Lung (tissue), 11 donors: ENCODE measurements at regions not wholly inside any gene's neighbourhood (a gene's known extent, or its start where the extent isn't known, plus 50 kb on each side); places are given as distances from the start of the nearest gene placed in this dataset.

Experiments
- ATAC-seq: fragments of 200-7000 bp; cut with Tn5 transposase; one replicate; pipeline ENCODE4 v1.9.1; 2020; ENCODE audit warnings: moderate number of reproducible peaks; ENCODE audit not compliant: insufficient read depth, low FRiP score
- DNase-seq, 3 donors: peaks; one replicate each; pipeline ENCODE4 v3.0.0-alpha.2; 2013 to 2017
- H3K27ac ChIP-seq, 2 donors: one replicate each; pipeline ENCODE4 v1.5.1; 2013; ENCODE audit warnings: mild to moderate bottlenecking in 2 of 2, moderate library complexity in 2 of 2, control low read depth in 1 of 2, inconsistent platforms in 1 of 2, low read depth in 1 of 2, low read length in 1 of 2
- H3K27me3 ChIP-seq, 3 donors: one replicate each; pipeline ENCODE4 v1.5.1; 2013; ENCODE audit warnings: low read length in 2 of 3; ENCODE audit not compliant: control insufficient read depth in 3 of 3, insufficient read depth in 3 of 3
- H3K36me3 ChIP-seq, 4 donors: one replicate each; pipeline ENCODE4 v1.5.1; 2013; ENCODE audit warnings: low read length in 4 of 4, mild to moderate bottlenecking in 1 of 4, moderate library complexity in 1 of 4; ENCODE audit not compliant: control insufficient read depth in 4 of 4, insufficient read depth in 4 of 4
- H3K4me1 ChIP-seq, 5 donors: one replicate each; pipeline ENCODE4 v1.5.1; 2013; ENCODE audit warnings: low read length in 5 of 5, mild to moderate bottlenecking in 2 of 5, moderate library complexity in 1 of 5; ENCODE audit not compliant: control insufficient read depth in 5 of 5, insufficient read depth in 5 of 5
- H3K4me3 ChIP-seq: one replicate; pipeline ENCODE4 v1.5.1; 2013; ENCODE audit warnings: mild to moderate bottlenecking, control low read depth, moderate library complexity
- H3K9ac ChIP-seq, 2 donors: one replicate each; pipeline ENCODE4 v1.5.1; 2013; ENCODE audit warnings: low read length in 2 of 2, control low read depth in 1 of 2; ENCODE audit not compliant: insufficient read depth in 1 of 2
- H3K9me3 ChIP-seq, 4 donors: one replicate each; pipeline ENCODE4 v1.5.1; 2013; ENCODE audit warnings: low read length in 3 of 4, mild to moderate bottlenecking in 1 of 4, moderate library complexity in 1 of 4; ENCODE audit not compliant: control insufficient read depth in 4 of 4, insufficient read depth in 3 of 4
- WGBS, 2 donors: extraction: QIAGEN DNeasy Blood & Tissue Kit; methylation state at CpG; one replicate each; pipeline ENCODE4 v1.1.7; 2013; 5-methylcytosine and 5-hydroxymethylcytosine counted together
- TF ChIP-seq, protein P1 (sequence below): IDR thresholded peaks from 2 replicates; pipeline ENCODE4 v1.5.1; 2012; ENCODE audit warnings: mild to moderate bottlenecking; ENCODE audit errors: control extremely low read depth, extremely low read depth
- donor health status: control.
- donor health status: control.
- donor health status: Bipolar disorder and iron deficiency.
- donor health status: healthy.
- donor health status: DM: yes; HTN: yes; CAD: no.

DNA sequence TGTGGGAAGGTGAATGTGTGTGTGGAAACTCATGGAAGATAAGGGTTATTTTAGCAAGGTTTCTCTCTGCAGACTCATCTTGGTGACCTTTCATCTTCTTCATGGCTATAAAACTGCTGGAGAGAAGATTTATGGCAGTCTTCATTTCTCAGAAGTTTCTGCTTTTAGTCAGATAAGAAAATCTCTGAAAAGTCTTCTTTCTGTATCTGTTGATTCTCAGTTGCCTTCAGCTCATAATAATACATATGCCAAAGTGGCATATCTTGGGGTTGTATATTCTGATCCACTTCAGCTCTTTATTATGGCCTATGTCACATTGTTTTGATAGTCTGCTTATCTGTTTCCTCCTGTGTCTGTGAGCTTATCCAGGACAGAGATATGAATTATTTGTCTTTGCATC, 143.3 kb upstream of the TMTC4 start:
- Histone ChIP-seq H3K9me3 (peaks cover 0 to 7% (median 3%) of the 10 kb centered on the region in 4 donors), H3K27me3 (no peaks in the 10 kb centered on the region), H3K36me3 (no peaks in the 10 kb centered on the region), H3K27ac (no peak overlapping the region), H3K4me3 (no peak overlapping the region), H3K9ac (no peak overlapping the region), H3K4me1 (peaks cover 0 to 3% (median 0%) of the 10 kb centered on the region in 5 donors)
- ATAC-seq (no peak), DNase-seq (no peak)
- TF ChIP-seq, protein P1, sequence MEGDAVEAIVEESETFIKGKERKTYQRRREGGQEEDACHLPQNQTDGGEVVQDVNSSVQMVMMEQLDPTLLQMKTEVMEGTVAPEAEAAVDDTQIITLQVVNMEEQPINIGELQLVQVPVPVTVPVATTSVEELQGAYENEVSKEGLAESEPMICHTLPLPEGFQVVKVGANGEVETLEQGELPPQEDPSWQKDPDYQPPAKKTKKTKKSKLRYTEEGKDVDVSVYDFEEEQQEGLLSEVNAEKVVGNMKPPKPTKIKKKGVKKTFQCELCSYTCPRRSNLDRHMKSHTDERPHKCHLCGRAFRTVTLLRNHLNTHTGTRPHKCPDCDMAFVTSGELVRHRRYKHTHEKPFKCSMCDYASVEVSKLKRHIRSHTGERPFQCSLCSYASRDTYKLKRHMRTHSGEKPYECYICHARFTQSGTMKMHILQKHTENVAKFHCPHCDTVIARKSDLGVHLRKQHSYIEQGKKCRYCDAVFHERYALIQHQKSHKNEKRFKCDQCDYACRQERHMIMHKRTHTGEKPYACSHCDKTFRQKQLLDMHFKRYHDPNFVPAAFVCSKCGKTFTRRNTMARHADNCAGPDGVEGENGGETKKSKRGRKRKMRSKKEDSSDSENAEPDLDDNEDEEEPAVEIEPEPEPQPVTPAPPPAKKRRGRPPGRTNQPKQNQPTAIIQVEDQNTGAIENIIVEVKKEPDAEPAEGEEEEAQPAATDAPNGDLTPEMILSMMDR, result no peak

DNA sequence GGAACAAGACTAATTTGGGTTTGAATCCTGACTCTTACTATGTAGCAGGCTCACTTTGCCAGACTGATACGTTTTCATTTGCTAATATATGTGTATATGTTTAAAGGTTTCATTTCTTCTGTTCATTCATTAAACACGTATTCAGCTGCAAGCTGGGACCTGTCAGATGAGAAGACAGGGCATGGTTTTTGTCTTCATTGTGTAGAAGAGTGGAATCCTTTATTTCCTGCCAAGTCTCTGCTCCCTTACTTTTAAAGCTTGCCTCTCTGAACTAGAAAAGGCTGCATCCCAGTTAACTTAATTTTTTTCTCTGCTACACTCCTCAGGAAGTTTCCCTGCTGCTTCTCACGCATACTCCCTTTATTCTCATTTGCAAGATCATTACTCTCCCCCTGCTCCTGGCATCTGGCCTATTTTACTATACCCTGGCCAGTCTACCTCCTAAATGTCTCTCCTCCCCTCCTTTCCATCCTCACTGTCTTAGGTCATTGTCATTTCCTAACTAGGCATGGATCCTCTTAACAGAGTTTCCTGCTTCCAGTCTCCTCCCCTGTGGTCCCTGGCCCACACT, 141.0 kb upstream of the TMTC4 start:
- Histone ChIP-seq H3K27me3 (no peaks in the 10 kb centered on the region), H3K9ac (no peak overlapping the region), H3K4me1 (peaks cover 0 to 3% (median 0%) of the 10 kb centered on the region in 5 donors), H3K36me3 (no peaks in the 10 kb centered on the region), H3K9me3 (peaks cover 0 to 5% (median 1%) of the 10 kb centered on the region in 4 donors), H3K4me3 (no peak overlapping the region), H3K27ac (no peak overlapping the region)
- ATAC-seq, result no peak
- WGBS, 2 donors, result 66 to 69% methylated on average over 3 of the region's 3 CpGs
- no peak for DNase-seq
- TF ChIP-seq, protein P1, result no peak

DNA sequence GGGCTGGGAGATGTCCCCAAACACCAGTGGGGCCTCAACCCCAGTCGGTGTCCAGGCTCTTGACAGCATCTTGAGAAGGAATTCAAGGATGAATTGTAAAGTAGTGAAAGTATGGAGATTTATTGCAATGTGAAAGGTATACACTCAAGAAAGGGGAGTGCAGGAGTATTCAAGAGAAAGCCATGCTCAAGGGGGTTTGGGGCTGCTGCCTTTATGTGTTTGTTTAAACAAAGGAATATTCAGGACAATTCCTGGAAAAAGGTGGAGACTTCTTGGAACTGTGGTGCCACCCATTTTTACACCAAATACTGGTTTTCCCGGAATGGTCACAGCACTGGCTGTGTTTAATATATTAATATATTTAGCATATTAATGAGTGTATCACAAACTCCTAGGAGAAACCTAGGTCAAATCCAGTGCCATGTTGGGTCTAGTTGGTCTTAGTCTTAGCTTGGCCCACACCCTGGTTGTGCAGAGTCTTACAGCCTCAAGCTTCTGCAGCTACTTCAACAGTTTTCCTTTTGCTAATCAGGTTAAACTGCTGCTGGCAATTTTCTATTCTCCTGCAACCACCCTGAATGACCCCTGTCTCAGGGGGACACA, 138.5 kb upstream of the TMTC4 start:
- TF ChIP-seq, protein P1, result no peak
- no peak overlapping the region for H3K27ac ChIP-seq
- peaks cover 0 to 3% (median 0%) of the 10 kb centered on the region in 5 donors for H3K4me1 ChIP-seq
- 60 to 63% methylated on average over 2 of the region's 2 CpGs for WGBS, 2 donors
- no peaks in the 10 kb centered on the region for H3K27me3 ChIP-seq
- no peak overlapping the region for H3K9ac ChIP-seq
- DNase-seq, result no peak
- no peak overlapping the region for H3K4me3 ChIP-seq
- no peaks in the 10 kb centered on the region for H3K36me3 ChIP-seq
- ATAC-seq, result no peak
- H3K9me3 ChIP-seq, result peaks cover 0 to 5% (median under 1%) of the 10 kb centered on the region in 4 donors
